B cell (primary cell): ENCODE measurements at regions not wholly inside any gene's neighbourhood (a gene's known extent, or its start where the extent isn't known, plus 50 kb on each side); places are given as distances from the start of the nearest gene placed in this dataset.

Experiments
- ATAC-seq: fragments of 200-7000 bp; cut with Tn5 transposase; one replicate; pipeline ENCODE4 v1.10.0; 2021; ENCODE audit warnings: low read depth, mild to moderate bottlenecking, moderate number of reproducible peaks, moderate library complexity
- CTCF ChIA-PET: fragments of 350-600 bp; sonication (Branson Sonifier 250); formaldehyde crosslinking; loops from one replicate; lab custom pipeline; 2021; ENCODE audit warnings: antibody characterized with exemption, inconsistent platforms; lab: Charles Lee
- POLR2A ChIA-PET: fragments of 350-600 bp; sonication (Branson Sonifier 250); formaldehyde crosslinking; loops from one replicate; lab custom pipeline; 2021; ENCODE audit warnings: antibody characterized with exemption; lab: Charles Lee
- DNase-seq: peaks from one replicate; pipeline ENCODE4 v3.0.0; 2013
- H2AFZ ChIP-seq: 2 replicates; pipeline ENCODE4 v1.6.1; 2012; ENCODE audit warnings: mild to moderate bottlenecking, low read depth, low read length; ENCODE audit not compliant: insufficient read depth, poor library complexity, severe bottlenecking
- H3K27ac ChIP-seq, 2 donors: 1 replicate in 1 of 2; 2 replicates in 1 of 2; pipeline ENCODE4 v1.5.1; 2012 to 2013; ENCODE audit warnings: low read length in 2 of 2, mild to moderate bottlenecking in 2 of 2, moderate library complexity in 1 of 2
- H3K27me3 ChIP-seq, 4 experiments: fragments of 200-600 bp in 1 of 4; sonication (generic) in 1 of 4; replicated peaks in 1 of 4; 1 replicate in 2 of 4; 2 replicates in 2 of 4; pipeline versions ENCODE4 v1.6.1 to v1.7.0; 2013 to 2016; ENCODE audit warnings: low read length in 3 of 4, mild to moderate bottlenecking in 2 of 4, mixed read lengths in 1 of 4, moderate library complexity in 1 of 4; ENCODE audit not compliant: insufficient read depth in 4 of 4, control insufficient read depth in 3 of 4; ENCODE audit errors: control extremely low read depth in 1 of 4
- H3K36me3 ChIP-seq, 2 experiments: replicated peaks in 1 of 2; 1 replicate in 1 of 2; 2 replicates in 1 of 2; pipeline versions ENCODE4 v1.6.1 to v1.7.1; 2013; ENCODE audit warnings: low read length in 1 of 2; ENCODE audit not compliant: insufficient read depth in 2 of 2, control insufficient read depth in 1 of 2; ENCODE audit errors: control extremely low read depth in 1 of 2, extremely low read depth in 1 of 2
- H3K4me1 ChIP-seq, 2 donors: fragments of 200-600 bp in 1 of 2; sonication (generic) in 1 of 2; 1 replicate in 1 of 2; 2 replicates in 1 of 2; pipeline versions ENCODE4 v1.5.1 to v1.6.1; 2013 to 2017; ENCODE audit warnings: low read length in 2 of 2; ENCODE audit not compliant: control insufficient read depth in 2 of 2, insufficient read depth in 2 of 2
- H3K4me2 ChIP-seq: replicated peaks from 2 replicates; pipeline ENCODE3; 2012; ENCODE audit warnings: mild to moderate bottlenecking, low read depth, low read length; ENCODE audit not compliant: poor library complexity, severe bottlenecking
- H3K4me3 ChIP-seq, 5 experiments: fragments of 200-600 bp in 1 of 5; sonication (generic) in 1 of 5; 1 replicate in 3 of 5; 2 replicates in 2 of 5; pipeline versions ENCODE4 v1.5.1 to v1.7.0; 2011 to 2016; ENCODE audit warnings: low read length in 4 of 5, mild to moderate bottlenecking in 4 of 5, low read depth in 2 of 5, control low read depth in 1 of 5, moderate library complexity in 1 of 5; ENCODE audit not compliant: insufficient read depth in 1 of 5; ENCODE audit errors: control extremely low read depth in 1 of 5, extremely low read depth in 1 of 5
- H3K79me2 ChIP-seq: fragments of 200-600 bp; sonication (generic); one replicate; pipeline ENCODE4 v1.6.0; 2016; ENCODE audit warnings: low read length; ENCODE audit not compliant: control insufficient read depth, insufficient read depth
- H3K9ac ChIP-seq: fragments of 200-600 bp; sonication (generic); 2 replicates; pipeline ENCODE4 v1.6.1; 2017; ENCODE audit warnings: mild to moderate bottlenecking, low read length, moderate library complexity
- H3K9me3 ChIP-seq, 3 donors: one replicate each; pipeline versions ENCODE4 v1.6.1 to v1.7.1; 2013; ENCODE audit warnings: low read length in 2 of 3; ENCODE audit not compliant: control insufficient read depth in 2 of 3, insufficient read depth in 1 of 3; ENCODE audit errors: control extremely low read depth in 1 of 3
- H4K20me1 ChIP-seq: 2 replicates; pipeline ENCODE4 v1.6.0; 2012; ENCODE audit warnings: mild to moderate bottlenecking, low read length; ENCODE audit not compliant: insufficient read depth, control insufficient read depth, poor library complexity, severe bottlenecking
- H3K27ac Mint-ChIP-seq: one replicate; pipeline ENCODE4 v1.8.0; 2021; ENCODE audit warnings: mixed read lengths
- H3K27me3 Mint-ChIP-seq: one replicate; pipeline ENCODE4 v1.8.0; 2021; ENCODE audit warnings: mixed read lengths
- H3K4me1 Mint-ChIP-seq: one replicate; pipeline ENCODE4 v1.8.0; 2021; ENCODE audit warnings: mixed read lengths
- H3K4me3 Mint-ChIP-seq: one replicate; pipeline ENCODE4 v1.8.0; 2021; ENCODE audit warnings: mixed read lengths
- H3K9me3 Mint-ChIP-seq: one replicate; pipeline ENCODE4 v1.8.0; 2022; ENCODE audit warnings: mixed read lengths; ENCODE audit not compliant: insufficient read depth
- EZH2 ChIP-seq: IDR thresholded peaks from 2 replicates; pipeline ENCODE4 v1.6.1; 2012; ENCODE audit warnings: borderline replicate concordance, low read depth, mild to moderate bottlenecking, moderate library complexity, low read length; ENCODE audit not compliant: insufficient read depth, poor library complexity, severe bottlenecking
- WGBS: methylation state at CpG from one replicate; pipeline ENCODE4 v1.1.5; 2013; ENCODE audit warnings: missing lambda C conversion rate; ENCODE audit not compliant: insufficient coverage; 5-methylcytosine and 5-hydroxymethylcytosine counted together
- intact Hi-C: fragments of 100-400 bp; cut with micrococcal nuclease; formaldehyde crosslinking; loops from one replicate; pipeline ENCODE4 v1.10.0; 2022
- TF ChIP-seq, protein P1 (sequence below): fragments of 200-600 bp; IDR thresholded peaks from one replicate; pipeline ENCODE4 v1.8.0; 2022; ENCODE audit warnings: antibody characterized with exemption, mild to moderate bottlenecking

- Histone ChIP-seq H3K27me3 (no peaks in the 10 kb centered on the region), H3K27ac (no peak overlapping the region), H3K4me1 (no peaks in the 10 kb centered on the region), H4K20me1 (no peaks in the 10 kb centered on the region), H3K4me3 (no peak overlapping the region), H3K79me2 (no peaks in the 10 kb centered on the region), H3K36me3 (no peaks in the 10 kb centered on the region), H3K4me2 (no peak overlapping the region), H3K9ac (no peak overlapping the region), H3K9me3 (peaks cover 0 to 12% (median 1%) of the 10 kb centered on the region in 3 donors), H2AFZ (no peak overlapping the region)
- H3K27me3 Mint-ChIP-seq = no peaks in the 10 kb centered on the region
- H3K4me1 Mint-ChIP-seq = no peaks in the 10 kb centered on the region
- TF ChIP-seq EZH2 = no peak
- TF ChIP-seq, protein P1, sequence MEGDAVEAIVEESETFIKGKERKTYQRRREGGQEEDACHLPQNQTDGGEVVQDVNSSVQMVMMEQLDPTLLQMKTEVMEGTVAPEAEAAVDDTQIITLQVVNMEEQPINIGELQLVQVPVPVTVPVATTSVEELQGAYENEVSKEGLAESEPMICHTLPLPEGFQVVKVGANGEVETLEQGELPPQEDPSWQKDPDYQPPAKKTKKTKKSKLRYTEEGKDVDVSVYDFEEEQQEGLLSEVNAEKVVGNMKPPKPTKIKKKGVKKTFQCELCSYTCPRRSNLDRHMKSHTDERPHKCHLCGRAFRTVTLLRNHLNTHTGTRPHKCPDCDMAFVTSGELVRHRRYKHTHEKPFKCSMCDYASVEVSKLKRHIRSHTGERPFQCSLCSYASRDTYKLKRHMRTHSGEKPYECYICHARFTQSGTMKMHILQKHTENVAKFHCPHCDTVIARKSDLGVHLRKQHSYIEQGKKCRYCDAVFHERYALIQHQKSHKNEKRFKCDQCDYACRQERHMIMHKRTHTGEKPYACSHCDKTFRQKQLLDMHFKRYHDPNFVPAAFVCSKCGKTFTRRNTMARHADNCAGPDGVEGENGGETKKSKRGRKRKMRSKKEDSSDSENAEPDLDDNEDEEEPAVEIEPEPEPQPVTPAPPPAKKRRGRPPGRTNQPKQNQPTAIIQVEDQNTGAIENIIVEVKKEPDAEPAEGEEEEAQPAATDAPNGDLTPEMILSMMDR = no peak
- peaks cover 7% of the 10 kb centered on the region for H3K9me3 Mint-ChIP-seq
- intact Hi-C loops = no loop called here
- H3K4me3 Mint-ChIP-seq = no peak overlapping the region
- DNase-seq = no peak
- ChIA-PET POLR2A (no interaction called here), CTCF (no interaction called here)
- no peak for ATAC-seq
- no peak overlapping the region for H3K27ac Mint-ChIP-seq
- no CpG with 5 or more reads among the region's 1 CpG for WGBS
These were observed 457.5 kb upstream of the ALCAM start for GRCh38 chr3:104909198-104909597.

GRCh38 chr3:104909721-104910120 lies 457.0 kb upstream of the ALCAM start:
- no peaks in the 10 kb centered on the region for H3K27me3 ChIP-seq
- no peaks in the 10 kb centered on the region for H3K4me1 Mint-ChIP-seq
- H3K4me2 ChIP-seq = no peak overlapping the region
- peaks cover 4% of the 10 kb centered on the region for H3K9me3 Mint-ChIP-seq
- no peaks in the 10 kb centered on the region for H3K36me3 ChIP-seq
- no peak for ATAC-seq
- H3K27ac ChIP-seq = no peak overlapping the region
- intact Hi-C loops = no loop called here
- ChIA-PET CTCF (no interaction called here), POLR2A (no interaction called here)
- H3K4me3 ChIP-seq = no peak overlapping the region
- no peaks in the 10 kb centered on the region for H3K4me1 ChIP-seq
- WGBS = 40% methylated on average over 1 of the region's 4 CpGs
- no peak overlapping the region for H3K9ac ChIP-seq
- TF ChIP-seq EZH2 = no peak
- TF ChIP-seq, protein P1 = no peak
- H2AFZ ChIP-seq = no peak overlapping the region
- no peaks in the 10 kb centered on the region for H4K20me1 ChIP-seq
- H3K9me3 ChIP-seq = peaks cover 0 to 10% (median 1%) of the 10 kb centered on the region in 3 donors
- DNase-seq = no peak
- no peaks in the 10 kb centered on the region for H3K79me2 ChIP-seq
- no peak overlapping the region for H3K27ac Mint-ChIP-seq
- H3K27me3 Mint-ChIP-seq = no peaks in the 10 kb centered on the region
- no peak overlapping the region for H3K4me3 Mint-ChIP-seq
